Coronary artery (tissue), 2 donors: ENCODE measurements at regions not wholly inside any gene's neighbourhood (a gene's known extent, or its start where the extent isn't known, plus 50 kb on each side); places are given as distances from the start of the nearest gene placed in this dataset.

Experiments
- DNase-seq: peaks from one replicate; pipeline ENCODE4 v3.0.0-alpha.2; 2017; ENCODE audit warnings: low spot score
- H3K27ac ChIP-seq, 2 donors: fragments of 200-600 bp; sonication (generic); one replicate each; pipeline ENCODE4 v1.5.1; 2016 to 2019
- H3K4me3 ChIP-seq: fragments of 200-600 bp; sonication (generic); 2 replicates; pipeline ENCODE4 v1.5.1; 2016; ENCODE audit warnings: mild to moderate bottlenecking, moderate library complexity
- CTCF ChIP-seq: fragments of 200-600 bp; sonication (generic); IDR thresholded peaks from one replicate; pipeline ENCODE4 v1.5.1; 2019; ENCODE audit warnings: antibody characterized with exemption

- TF ChIP-seq CTCF = no peak
- no peak overlapping the region for H3K27ac ChIP-seq
- no peak for DNase-seq
These were observed 100.4 kb upstream of the SRRM4 start for GRCh38 chr12:118880720-118881493.

GRCh38 chr12:118884226-118884625 is 97.1 kb upstream of the SRRM4 start:
- Histone ChIP-seq H3K27ac (no peak overlapping the region), H3K4me3 (no peak overlapping the region)
- no peak for TF ChIP-seq CTCF
- no peak for DNase-seq

More at GRCh38 chr12:118880720-118881493, 100.4 kb upstream of the SRRM4 start:
- H3K4me3 ChIP-seq = no peak overlapping the region

GRCh38 chr12:118900993-118901392 is 80.3 kb upstream of the SRRM4 start:
- no peak for TF ChIP-seq CTCF
- H3K27ac ChIP-seq = no peak overlapping the region
- DNase-seq = no peak
- H3K4me3 ChIP-seq = no peak overlapping the region

GRCh38 chr12:118908811-118909210 is 72.5 kb upstream of the SRRM4 start:
- no peak for TF ChIP-seq CTCF
- Histone ChIP-seq H3K4me3 (no peak overlapping the region), H3K27ac (no peak overlapping the region)
- DNase-seq = no peak

- no peak overlapping the region for H3K27ac ChIP-seq
- H3K4me3 ChIP-seq = no peak overlapping the region
- no peak for DNase-seq
- TF ChIP-seq CTCF = no peak
These were observed 68.6 kb upstream of the SRRM4 start for GRCh38 chr12:118912697-118913270.

GRCh38 chr12:118921761-118922160 is 59.6 kb upstream of the SRRM4 start:
- no peak for TF ChIP-seq CTCF
- no peak overlapping the region for H3K27ac ChIP-seq
- H3K4me3 ChIP-seq = no peak overlapping the region
- no peak for DNase-seq

GRCh38 chr12:118922405-118922804 is 58.9 kb upstream of the SRRM4 start:
- TF ChIP-seq CTCF = no peak
- no peak for DNase-seq
- Histone ChIP-seq H3K4me3 (no peak overlapping the region), H3K27ac (no peak overlapping the region)
